ENCODE measurements at regions not wholly inside any gene's neighbourhood (a gene's known extent, or its start where the extent isn't known, plus 50 kb on each side); places are given as distances from the start of the nearest gene placed in this dataset.

DNA sequence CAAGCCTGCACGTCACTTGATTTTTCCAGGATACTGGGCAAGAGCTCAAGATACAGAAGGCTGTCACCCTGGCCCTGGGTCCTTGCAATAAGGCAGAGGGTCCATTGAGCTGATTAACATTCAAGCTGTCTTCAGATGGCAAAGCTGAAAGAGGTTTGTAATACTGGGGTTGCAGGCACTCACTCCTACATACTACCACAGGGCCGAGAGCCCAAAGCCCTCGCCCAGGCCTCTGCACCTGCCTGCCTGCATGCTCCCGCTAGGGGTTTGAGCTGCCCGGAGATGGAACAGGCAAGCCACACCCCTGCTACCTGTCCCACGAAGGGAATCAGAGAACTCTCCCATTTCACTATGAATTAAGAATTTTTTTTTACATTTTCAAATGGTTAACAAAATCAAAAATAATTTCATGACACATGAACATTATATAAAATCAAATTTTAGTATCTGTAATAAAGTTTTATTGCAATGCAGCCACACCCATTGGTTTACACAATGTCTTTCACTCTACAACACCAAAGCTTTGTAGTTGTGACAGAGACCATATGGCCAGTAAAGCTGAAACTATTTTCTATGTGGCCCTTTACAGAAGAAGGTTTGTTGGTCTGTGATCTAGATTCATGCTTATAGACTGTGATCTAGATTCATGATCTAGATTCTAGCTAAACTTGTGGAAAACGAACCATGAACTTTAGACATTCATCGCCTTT, 530.4 kb upstream of the IGFBP7 start:
- ATAC-seq: no peak
- no peak for TF ChIP-seq ARNTL (CRISPR knock-in tag; IDR thresholded peaks at IDR 0.05; ENCODE audit: borderline replicate concordance, low read depth)
- TF ChIP-seq, protein P1, sequence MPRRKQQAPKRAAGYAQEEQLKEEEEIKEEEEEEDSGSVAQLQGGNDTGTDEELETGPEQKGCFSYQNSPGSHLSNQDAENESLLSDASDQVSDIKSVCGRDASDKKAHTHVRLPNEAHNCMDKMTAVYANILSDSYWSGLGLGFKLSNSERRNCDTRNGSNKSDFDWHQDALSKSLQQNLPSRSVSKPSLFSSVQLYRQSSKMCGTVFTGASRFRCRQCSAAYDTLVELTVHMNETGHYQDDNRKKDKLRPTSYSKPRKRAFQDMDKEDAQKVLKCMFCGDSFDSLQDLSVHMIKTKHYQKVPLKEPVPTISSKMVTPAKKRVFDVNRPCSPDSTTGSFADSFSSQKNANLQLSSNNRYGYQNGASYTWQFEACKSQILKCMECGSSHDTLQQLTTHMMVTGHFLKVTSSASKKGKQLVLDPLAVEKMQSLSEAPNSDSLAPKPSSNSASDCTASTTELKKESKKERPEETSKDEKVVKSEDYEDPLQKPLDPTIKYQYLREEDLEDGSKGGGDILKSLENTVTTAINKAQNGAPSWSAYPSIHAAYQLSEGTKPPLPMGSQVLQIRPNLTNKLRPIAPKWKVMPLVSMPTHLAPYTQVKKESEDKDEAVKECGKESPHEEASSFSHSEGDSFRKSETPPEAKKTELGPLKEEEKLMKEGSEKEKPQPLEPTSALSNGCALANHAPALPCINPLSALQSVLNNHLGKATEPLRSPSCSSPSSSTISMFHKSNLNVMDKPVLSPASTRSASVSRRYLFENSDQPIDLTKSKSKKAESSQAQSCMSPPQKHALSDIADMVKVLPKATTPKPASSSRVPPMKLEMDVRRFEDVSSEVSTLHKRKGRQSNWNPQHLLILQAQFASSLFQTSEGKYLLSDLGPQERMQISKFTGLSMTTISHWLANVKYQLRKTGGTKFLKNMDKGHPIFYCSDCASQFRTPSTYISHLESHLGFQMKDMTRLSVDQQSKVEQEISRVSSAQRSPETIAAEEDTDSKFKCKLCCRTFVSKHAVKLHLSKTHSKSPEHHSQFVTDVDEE (CRISPR knock-in tag; IDR thresholded peaks at IDR 0.05): no peak
- no peak for TF ChIP-seq SNAI2 (CRISPR knock-in tag; IDR thresholded peaks at IDR 0.05)
- no peak for TF ChIP-seq CSDC2 (CRISPR knock-in tag; IDR thresholded peaks at IDR 0.05)
- TF ChIP-seq PPARA (CRISPR knock-in tag; IDR thresholded peaks at IDR 0.05; ENCODE audit: borderline replicate concordance): no peak
- no peak for TF ChIP-seq ZNF8 (CRISPR knock-in tag; IDR thresholded peaks at IDR 0.05)
- no peak for TF ChIP-seq ZFP3 (CRISPR knock-in tag; IDR thresholded peaks at IDR 0.05)
- TF ChIP-seq, protein P2, sequence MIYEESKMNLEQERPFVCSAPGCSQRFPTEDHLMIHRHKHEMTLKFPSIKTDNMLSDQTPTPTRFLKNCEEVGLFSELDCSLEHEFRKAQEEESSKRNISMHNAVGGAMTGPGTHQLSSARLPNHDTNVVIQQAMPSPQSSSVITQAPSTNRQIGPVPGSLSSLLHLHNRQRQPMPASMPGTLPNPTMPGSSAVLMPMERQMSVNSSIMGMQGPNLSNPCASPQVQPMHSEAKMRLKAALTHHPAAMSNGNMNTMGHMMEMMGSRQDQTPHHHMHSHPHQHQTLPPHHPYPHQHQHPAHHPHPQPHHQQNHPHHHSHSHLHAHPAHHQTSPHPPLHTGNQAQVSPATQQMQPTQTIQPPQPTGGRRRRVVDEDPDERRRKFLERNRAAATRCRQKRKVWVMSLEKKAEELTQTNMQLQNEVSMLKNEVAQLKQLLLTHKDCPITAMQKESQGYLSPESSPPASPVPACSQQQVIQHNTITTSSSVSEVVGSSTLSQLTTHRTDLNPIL (CRISPR knock-in tag; IDR thresholded peaks at IDR 0.05; ENCODE audit: low read depth): no peak
- TF ChIP-seq ISL1 (CRISPR knock-in tag; IDR thresholded peaks at IDR 0.05): no peak
- TF ChIP-seq ZNF565 (CRISPR knock-in tag; conservative IDR thresholded peaks at IDR 0.05; ENCODE audit: low read depth): no peak
- TF ChIP-seq, protein P3, sequence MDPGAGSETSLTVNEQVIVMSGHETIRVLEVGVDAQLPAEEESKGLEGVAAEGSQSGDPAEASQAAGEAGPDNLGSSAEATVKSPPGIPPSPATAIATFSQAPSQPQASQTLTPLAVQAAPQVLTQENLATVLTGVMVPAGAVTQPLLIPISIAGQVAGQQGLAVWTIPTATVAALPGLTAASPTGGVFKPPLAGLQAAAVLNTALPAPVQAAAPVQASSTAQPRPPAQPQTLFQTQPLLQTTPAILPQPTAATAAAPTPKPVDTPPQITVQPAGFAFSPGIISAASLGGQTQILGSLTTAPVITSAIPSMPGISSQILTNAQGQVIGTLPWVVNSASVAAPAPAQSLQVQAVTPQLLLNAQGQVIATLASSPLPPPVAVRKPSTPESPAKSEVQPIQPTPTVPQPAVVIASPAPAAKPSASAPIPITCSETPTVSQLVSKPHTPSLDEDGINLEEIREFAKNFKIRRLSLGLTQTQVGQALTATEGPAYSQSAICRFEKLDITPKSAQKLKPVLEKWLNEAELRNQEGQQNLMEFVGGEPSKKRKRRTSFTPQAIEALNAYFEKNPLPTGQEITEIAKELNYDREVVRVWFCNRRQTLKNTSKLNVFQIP (CRISPR knock-in tag; IDR thresholded peaks at IDR 0.05; ENCODE audit: borderline replicate concordance, low read depth): no peak
- no peak for TF ChIP-seq ZFP30 (CRISPR knock-in tag; IDR thresholded peaks at IDR 0.05)
- no peak for TF ChIP-seq ZNF70 (CRISPR knock-in tag; IDR thresholded peaks at IDR 0.05)
- no peak for TF ChIP-seq ESRRG (CRISPR knock-in tag; IDR thresholded peaks at IDR 0.05)
- TF ChIP-seq, protein P4, sequence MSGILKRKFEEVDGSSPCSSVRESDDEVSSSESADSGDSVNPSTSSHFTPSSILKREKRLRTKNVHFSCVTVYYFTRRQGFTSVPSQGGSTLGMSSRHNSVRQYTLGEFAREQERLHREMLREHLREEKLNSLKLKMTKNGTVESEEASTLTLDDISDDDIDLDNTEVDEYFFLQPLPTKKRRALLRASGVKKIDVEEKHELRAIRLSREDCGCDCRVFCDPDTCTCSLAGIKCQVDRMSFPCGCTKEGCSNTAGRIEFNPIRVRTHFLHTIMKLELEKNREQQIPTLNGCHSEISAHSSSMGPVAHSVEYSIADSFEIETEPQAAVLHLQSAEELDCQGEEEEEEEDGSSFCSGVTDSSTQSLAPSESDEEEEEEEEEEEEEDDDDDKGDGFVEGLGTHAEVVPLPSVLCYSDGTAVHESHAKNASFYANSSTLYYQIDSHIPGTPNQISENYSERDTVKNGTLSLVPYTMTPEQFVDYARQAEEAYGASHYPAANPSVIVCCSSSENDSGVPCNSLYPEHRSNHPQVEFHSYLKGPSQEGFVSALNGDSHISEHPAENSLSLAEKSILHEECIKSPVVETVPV (CRISPR knock-in tag; IDR thresholded peaks at IDR 0.05): no peak
- TF ChIP-seq OSR1 (CRISPR knock-in tag; IDR thresholded peaks at IDR 0.05): no peak
- TF ChIP-seq ZC3H10 (CRISPR knock-in tag; IDR thresholded peaks at IDR 0.05): no peak
- TF ChIP-seq BACH2 (CRISPR knock-in tag; IDR thresholded peaks at IDR 0.05; ENCODE audit: borderline replicate concordance): no peak

DNA sequence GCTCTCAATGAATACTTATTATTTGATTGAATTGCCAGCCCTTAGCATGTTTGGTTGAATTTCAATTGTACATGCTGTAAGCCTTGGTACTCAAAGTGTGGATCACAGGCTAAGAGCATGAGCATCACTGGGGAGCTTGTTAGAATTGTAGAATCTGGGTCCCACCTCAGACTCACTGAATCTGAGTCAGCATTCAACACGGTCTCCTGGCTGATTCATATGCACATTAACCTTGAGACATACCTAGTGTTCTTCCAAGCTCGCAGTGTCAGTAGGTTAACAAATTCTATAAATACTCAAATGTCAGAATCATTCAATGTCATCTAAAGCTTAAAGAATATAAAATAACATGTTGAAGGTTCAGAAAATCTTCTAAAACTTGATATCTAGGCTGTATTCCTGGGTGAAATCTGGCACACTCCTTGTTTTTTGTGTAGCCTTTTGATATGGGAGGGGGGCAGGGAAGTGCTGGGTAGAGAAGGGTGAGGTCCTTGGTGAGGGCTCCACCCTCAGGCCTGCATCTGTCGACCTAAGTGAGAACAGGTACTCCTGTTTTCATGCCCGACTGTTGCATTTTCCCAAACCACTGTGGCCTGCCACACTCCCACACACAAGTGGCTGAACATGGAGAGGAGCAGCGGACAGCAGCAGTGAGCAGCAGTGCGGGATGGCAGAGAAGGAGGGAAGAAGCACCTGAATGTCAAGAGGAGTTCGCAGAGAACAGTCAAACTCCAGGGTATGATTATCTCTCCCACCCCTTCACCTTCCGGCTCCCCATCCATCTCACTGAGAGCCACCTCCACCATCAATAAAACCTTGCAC, 529.6 kb upstream of the IGFBP7 start:
- no peak for TF ChIP-seq ZFP3 (CRISPR knock-in tag; IDR thresholded peaks at IDR 0.05)
- TF ChIP-seq ISL1 (CRISPR knock-in tag; IDR thresholded peaks at IDR 0.05): no peak
- TF ChIP-seq, protein P4 (CRISPR knock-in tag; IDR thresholded peaks at IDR 0.05): no peak
- no peak for TF ChIP-seq CSDC2 (CRISPR knock-in tag; IDR thresholded peaks at IDR 0.05)
- TF ChIP-seq, protein P3 (CRISPR knock-in tag; IDR thresholded peaks at IDR 0.05; ENCODE audit: borderline replicate concordance, low read depth): no peak
- TF ChIP-seq, protein P5, sequence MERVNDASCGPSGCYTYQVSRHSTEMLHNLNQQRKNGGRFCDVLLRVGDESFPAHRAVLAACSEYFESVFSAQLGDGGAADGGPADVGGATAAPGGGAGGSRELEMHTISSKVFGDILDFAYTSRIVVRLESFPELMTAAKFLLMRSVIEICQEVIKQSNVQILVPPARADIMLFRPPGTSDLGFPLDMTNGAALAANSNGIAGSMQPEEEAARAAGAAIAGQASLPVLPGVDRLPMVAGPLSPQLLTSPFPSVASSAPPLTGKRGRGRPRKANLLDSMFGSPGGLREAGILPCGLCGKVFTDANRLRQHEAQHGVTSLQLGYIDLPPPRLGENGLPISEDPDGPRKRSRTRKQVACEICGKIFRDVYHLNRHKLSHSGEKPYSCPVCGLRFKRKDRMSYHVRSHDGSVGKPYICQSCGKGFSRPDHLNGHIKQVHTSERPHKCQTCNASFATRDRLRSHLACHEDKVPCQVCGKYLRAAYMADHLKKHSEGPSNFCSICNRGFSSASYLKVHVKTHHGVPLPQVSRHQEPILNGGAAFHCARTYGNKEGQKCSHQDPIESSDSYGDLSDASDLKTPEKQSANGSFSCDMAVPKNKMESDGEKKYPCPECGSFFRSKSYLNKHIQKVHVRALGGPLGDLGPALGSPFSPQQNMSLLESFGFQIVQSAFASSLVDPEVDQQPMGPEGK (CRISPR knock-in tag; IDR thresholded peaks at IDR 0.05; ENCODE audit: borderline replicate concordance): no peak
- no peak for TF ChIP-seq RARB (CRISPR knock-in tag; IDR thresholded peaks at IDR 0.05)
- no peak for TF ChIP-seq ESRRG (CRISPR knock-in tag; IDR thresholded peaks at IDR 0.05)
- TF ChIP-seq ZFP30 (CRISPR knock-in tag; IDR thresholded peaks at IDR 0.05): no peak
- TF ChIP-seq PPARA (CRISPR knock-in tag; IDR thresholded peaks at IDR 0.05; ENCODE audit: borderline replicate concordance): no peak
- TF ChIP-seq OSR1 (CRISPR knock-in tag; IDR thresholded peaks at IDR 0.05): no peak
- TF ChIP-seq GLIS3 (CRISPR knock-in tag; IDR thresholded peaks at IDR 0.05): no peak
- no peak for TF ChIP-seq ARNTL (CRISPR knock-in tag; IDR thresholded peaks at IDR 0.05; ENCODE audit: borderline replicate concordance, low read depth)
- ATAC-seq: no peak

Measured in SK-N-SH treated with all-trans-retinoic acid at 6 μM for 48 hours (cell line).